DMS114 treated with DMSO at 0.1 percent for 48 hours (cell line): ENCODE measurements at regions not wholly inside any gene's neighbourhood (a gene's known extent, or its start where the extent isn't known, plus 50 kb on each side); places are given as distances from the start of the nearest gene placed in this dataset.
A peak's percentile ranks its signal among the peaks of the same experiment; 100 is the strongest.

Source experiments
- DNase-seq: peaks from one replicate; lab custom pipeline; 2025; ENCODE audit not compliant: unreplicated experiment; lab: John Stamatoyannopoulos, UW

DNA sequence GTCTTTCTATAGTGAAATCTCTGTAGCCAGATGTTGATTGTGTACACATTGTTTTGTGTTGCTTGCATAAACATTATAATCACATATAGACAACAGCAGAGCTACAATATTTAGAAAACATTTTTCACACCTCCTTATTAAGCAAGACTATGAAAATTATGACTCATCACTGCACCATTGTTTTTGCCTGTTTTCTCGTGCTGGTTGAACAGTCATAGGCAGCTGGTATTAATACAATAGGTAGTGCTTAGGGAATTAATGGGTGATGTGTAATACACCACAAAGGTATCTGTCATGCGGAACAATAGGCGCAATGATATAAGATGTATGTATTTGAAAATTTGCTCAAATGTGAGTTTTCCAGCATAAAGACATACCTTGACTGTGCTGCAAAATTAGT, 449.3 kb downstream of the FOXG1 start:
- no peak for DNase-seq

DNA sequence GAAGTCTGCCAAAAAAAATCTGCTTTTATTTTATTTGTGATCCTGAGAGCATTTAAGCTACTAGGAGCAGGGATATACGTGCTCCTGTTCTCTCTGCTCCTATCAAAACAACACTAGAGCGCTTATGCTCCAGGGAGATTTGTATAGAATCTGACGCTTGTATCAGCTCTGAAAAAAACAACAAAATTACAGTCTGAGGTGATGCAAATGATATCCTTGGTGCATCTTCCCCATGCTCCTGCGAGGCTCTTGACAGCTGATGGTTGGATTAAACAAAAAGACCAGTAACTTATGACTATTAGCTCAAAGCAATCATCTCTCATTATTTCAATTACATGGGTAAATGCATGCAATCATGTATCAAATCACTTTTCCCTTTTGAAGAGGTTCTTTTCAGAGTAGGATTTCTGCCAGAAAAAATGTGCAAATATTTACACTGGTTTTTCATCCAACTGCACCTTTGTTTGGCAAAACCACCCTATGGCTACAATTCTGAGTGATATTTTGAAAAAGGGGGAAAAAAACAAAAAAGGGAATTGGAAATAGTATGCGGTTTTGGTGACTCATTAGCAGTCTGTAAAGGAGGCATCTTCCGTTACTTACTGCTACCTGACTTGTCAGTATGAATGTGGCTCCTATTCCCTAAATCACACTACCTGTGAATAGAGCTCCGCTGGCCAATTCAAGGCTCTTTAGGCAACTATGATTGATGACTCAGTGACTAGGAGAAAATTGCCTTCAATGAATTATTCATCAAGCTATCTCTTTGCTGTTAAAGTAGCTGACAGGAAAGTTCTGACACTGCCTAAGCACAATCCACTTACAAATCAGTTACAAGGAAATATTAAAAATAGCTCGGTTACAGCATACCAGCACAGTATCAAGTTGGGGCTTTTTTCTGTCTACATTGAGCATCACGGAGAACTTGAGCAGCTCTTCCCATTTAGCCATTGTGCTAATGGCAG, 450.0 kb downstream of the FOXG1 start:
- no peak for DNase-seq

DNA sequence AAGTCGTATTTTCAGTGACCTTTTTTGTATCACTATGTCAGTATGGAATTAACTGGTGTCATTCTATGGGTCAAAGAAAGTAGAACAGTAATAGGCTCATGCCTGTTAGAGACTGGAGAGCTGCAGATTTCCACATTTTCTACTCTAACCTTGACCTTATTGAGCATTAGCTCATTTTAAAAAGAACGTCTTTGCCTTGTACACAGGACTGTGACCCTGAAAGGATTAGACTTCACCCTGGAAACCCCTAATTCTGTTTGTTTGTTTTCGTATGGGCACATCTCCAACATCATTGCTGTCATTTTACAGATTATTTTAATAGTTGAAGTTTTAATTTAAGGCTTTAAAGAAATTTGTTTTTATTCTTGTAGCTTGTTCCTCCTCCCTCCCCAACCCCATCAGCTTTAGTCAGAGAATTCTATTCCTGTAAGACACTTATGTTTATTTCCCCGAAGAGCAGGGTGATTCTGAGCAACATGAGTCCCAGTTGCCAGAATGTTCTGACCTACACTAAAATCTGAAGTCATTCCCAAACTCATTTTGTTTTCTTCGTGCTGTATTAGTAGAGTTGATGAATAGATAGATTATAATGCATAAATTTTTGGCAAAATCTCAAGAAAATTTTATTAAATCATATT, 451.3 kb downstream of the FOXG1 start:
- no peak for DNase-seq

DNA sequence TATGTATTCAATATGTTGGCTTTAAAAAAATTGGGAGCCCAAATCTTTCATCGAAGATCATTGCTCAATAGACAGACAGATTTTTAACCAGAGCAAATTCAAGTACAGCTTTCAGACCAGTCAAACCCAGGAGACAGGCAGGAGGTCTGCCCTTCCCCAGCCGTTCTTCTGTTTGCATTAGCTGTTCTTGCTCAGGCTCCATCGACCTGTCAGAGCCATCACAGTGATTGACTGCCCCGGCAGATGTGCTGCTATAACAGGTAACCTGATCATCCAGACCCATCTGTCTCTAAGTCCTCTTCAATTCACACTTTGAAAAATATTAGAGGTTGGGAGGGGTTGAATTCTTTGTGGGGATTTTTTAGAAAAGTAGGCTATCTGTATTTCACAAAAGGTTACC, 453.5 kb downstream of the FOXG1 start:
- DNase-seq = no peak

DNA sequence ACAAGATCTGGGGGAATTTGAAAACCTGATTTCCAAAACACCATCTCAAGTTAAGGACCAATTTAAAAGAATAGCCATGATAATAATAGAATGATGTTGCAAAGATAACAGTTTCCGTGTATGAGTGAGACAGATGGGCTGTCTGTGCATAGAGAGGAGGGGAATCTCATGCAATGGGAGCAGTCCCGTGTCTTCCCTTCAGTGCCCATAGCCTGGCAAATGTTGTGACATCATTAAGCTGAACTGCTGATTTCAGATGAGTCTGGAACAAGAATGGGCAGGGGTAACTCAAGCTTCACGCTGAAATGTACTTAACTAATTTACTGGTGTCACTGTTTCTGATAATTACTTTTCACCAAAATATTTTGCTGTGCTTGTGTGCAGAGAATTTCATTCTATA, 454.0 kb downstream of the FOXG1 start:
- no peak for DNase-seq

DNA sequence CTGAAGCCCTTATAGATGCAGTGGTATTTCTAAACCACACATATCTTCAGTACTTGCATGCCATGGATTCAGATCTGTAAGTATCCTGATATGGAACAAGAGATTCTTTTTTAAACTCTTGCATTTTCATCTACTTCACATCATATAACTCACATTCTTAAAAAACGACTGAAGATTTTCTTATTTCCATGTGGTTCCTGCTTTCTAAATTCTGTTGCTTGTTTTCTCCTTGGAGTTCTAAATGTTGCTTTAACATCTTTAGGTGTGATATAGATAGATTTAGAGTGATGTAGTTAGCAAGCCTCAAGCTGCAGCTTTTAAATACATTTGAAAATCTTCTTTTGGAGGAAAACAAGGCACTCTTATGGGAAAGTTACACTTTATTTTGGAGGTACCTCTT, 455.4 kb downstream of the FOXG1 start:
- no peak for DNase-seq

DNA sequence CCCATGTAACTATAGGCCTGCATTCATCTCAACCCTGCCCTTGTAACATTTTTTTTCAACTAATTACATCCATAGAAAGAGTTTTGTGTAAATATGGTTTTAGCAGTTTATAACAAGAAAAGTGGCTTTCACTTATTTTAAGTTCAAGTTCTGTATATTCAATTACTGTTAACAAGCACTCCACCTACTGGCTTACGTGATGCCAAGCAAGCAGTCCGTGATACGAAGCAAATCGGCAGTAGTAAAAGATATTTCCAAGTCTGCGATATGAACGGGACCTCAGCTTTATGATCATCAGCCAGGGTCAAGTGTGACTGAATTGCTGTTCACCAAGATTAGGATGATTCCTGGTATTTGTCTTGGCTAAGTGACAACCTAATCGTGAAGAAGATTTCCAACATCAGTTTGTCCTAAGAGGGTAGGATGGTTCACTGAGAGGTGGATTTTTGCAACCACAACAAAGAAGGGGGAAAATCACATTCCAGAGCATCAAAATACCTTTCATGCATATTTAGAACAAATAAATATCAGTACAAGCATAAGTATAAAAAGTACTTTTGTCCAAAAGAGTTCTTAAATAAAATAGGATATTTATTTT, 456.2 kb downstream of the FOXG1 start:
- DNase-seq = peak; percentile 29

DNA sequence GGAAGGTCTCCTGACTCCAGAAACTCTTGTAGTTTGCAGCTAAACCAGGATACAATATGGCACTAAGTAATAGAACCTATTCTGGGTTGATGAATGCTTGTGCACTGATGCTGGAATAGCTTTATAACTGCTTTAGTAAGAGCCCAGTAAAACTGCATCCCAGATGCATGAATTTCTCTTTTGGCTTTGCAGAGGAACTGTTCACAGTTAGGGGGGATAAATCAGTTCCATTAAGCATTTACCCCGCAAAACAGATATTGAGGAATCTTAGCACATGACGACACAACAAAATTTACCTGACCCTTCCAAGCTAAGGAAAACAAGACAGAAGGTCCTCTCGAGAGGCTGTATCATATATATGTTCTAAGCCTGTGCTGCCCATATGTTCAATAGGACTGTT, 457.4 kb downstream of the FOXG1 start:
- no peak for DNase-seq

DNA sequence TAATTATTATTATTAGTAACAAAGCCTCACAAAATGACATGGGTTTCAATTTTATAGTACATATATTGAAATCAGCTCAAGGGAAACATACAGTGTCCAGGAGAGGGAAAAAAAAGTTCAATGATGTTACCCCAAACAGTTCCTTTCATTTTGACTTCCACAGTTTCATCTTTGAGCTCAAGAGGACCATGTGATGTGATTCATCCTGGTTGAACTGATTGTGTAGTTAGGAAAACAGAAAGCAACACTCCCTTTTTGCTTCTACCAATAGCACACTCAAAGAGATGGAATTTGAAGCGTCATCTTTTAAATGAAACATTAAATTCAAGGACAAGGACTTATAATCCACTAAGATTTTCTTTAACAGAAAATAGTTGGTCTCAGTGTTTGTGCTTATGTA, 461.0 kb downstream of the FOXG1 start:
- no peak for DNase-seq

DNA sequence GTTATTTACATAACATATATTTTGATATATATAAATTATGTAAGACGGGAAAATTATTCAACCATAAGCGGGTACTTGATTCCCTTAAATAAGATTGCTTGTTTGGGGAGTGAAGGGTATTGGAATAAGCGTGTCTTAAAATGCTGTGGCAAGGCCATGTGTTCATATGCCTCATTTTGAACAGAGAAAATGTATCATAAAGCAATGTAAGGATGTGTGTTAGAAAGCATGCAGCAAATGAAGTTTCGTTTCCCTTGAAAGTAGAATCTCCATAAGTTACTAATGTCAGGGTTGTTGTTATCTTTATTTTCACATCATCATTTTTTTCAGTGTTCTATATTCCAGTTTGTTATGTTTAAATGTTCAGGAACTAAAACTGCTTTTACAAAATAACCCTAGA, 465.6 kb downstream of the FOXG1 start:
- DNase-seq = no peak

DNA sequence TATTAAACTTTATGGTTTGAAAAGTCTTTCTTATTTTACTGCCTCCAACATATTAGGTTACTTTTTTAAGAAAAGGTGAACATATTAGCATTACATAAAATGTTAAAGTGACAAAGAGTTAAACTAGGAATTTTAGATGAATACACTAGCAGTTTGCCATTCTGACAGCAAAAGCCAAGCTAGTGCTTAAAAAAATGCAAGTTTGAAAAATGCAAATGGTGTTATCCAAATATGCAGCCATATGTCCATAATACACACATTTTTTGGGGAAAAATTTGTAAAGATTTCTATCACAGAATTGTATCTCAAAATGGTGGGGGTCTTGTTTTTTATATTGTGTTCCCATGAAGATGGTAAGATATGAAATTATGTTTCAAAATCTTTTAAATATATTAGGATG, 466.1 kb downstream of the FOXG1 start:
- DNase-seq = no peak

DNA sequence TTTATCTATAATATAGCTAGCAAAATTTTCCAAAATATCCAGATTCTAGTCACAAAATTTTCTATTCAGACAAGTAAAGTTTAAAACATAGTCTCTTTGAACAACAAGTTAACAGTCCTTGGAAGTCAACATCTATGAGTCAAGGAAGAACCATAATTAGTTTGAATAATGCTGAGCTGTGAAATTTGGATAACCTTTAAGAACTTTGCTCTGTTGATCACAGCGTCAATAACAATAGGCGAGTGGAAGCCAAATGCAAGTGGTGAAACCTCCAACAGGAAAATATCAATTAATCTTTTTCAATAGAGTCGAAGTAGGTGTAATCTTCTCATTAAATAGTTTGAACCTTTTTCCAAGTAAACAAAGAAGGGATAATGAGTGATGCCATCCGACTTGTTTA, 466.6 kb downstream of the FOXG1 start:
- no peak for DNase-seq

DNA sequence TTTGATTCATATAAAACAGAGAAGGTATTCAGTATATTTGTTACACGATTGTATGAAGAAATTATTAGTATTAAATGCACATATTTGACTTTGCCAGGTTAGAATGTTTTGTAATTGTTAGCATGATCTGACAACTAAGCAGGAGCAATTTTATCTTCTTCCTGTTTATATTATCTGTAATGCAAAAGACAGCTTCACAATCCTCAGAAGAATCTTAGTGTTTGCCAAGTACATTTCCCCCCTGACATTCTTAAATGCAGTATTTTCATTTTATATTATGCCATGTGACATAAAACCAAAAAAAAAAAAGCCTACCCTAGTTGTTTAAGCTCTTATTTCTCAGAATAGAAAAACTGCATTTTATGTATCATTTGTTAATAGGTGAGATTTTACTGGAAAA, 469.4 kb downstream of the FOXG1 start:
- no peak for DNase-seq

DNA sequence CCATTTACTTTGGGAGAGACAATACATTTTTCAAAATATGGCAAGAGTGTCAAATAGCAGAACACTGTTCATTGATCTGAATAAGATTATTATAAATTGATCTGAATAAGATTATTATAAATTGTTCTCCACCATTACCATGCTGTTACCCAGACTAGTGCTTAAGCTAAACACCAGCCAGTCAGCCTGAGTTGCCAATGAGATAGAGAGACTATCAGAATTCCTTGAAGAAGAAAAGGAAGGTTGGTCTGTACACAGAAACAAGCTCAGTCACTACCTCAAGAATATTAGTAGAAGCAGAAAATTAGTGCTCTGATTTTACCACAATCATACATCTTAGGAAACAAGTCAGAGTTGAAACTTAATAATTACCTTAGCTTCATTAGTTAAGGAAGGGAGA, 469.8 kb downstream of the FOXG1 start:
- DNase-seq = no peak

DNA sequence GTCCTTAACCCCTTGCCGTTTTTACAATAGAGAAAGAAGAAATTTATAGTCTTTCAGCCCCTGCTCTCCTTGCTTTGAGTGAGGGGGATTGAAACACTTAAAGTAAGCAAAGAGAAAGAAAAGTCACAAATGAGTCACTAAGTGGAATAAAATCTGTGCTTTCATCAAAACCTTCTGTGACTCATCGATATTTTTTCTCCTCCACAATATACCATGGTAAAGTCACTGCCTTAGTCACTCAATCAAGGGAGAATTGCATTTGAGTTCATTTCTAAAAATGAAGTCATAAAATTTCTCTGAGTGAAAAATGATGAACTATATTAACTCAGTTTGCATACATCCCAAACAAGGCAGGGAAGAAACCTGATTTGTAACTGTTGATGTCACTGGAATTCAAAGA, 470.3 kb downstream of the FOXG1 start:
- DNase-seq = no peak

DNA sequence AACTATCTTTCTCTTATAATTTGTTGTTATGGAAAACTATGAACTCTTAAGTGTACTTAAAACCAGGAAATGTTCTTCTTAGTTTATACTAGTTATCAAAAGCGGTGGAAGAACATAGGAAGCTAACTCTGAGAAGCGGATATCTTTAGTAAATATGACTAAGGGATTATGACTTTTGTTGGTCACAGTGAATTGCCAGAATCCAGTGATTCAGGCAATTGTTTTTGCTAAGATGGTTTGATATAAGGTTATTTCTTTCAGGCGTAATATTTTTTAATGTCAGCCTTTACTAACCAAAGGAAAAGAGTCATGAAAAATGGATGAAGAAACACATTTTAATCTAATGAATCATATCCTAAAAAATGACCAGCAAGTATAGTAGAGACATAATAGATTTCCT, 473.5 kb downstream of the FOXG1 start:
- DNase-seq = no peak

DNA sequence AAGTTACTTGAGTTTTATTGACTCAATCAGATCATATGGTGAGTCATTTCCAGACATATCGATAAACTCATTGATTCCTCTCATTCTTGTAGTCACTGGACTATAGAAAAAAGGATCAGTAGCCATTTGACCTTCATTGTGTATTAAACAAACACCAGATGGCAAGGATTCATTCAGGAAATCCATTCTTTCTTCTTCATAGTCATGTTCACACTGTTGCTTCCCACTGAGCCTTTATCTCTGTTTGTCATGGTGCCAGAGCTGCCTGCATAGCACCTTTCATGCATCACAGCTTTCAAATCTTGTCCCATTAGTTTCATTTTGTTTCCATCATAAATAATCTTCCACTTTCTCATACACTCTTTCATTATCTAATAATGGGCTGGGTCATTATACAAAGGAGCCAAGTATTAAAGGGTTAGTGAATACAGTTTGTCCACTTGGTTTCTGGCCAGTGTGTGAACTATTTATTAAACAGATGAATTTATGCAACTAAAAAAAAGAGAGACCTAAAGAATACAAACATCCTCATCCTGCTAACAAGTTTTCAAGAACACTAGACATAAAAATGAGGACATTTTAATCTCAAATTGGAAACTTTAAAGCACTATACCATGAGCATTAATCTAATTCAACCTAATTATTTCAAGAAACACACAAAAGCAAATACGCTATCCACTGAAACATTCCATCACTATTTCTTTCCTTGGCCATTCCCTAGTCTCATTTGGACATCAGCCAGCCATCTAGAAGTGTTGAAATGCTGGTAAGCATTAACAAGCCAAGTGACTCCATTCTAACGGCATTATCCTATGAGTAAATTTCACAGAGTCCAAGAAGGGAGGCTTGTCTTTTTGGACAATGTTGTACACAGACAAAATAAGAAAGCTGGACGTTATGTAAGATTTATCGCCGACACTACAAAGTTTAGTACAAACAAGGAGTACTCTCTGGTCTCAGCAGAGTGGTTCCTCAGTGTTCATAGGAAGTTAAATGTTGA, 476.5 kb downstream of the FOXG1 start:
- DNase-seq = no peak

DNA sequence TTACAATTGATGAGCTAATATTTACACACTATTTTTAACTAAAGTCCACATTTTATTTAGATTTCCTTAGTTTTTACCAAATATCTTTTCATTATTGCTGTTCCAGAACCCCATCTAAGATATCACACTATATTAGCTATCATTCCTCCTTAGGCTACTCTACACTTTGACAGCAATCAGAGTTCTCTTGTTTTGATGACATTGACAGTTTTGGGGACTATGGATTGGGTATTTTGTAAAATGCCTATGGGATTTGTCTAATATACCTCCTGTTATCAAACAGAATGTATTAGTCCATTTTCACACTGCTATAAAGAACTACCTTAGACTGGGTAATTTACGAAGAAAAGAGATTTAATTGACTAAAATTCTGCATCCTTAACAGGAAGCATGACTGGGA, 489.1 kb downstream of the FOXG1 start:
- no peak for DNase-seq

DNA sequence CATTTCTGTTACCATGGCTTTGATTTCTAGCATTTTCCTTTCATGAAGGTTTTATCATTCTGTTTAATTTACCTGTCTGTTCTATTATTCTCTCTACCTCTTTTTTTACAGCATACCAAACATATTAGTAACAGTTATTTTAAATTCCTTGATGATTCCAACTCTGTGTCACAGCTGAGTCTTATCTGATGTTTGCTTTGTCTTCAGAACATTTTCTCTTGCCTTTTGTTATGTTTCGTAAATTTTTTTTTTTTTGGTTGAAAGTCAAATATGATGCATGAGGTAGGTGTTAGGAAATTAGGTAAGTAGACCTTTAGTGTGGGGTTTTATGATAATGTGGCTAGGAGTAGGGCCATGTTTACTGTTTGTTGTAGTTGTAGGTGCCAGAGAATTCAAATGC, 496.4 kb downstream of the FOXG1 start:
- no peak for DNase-seq

DNA sequence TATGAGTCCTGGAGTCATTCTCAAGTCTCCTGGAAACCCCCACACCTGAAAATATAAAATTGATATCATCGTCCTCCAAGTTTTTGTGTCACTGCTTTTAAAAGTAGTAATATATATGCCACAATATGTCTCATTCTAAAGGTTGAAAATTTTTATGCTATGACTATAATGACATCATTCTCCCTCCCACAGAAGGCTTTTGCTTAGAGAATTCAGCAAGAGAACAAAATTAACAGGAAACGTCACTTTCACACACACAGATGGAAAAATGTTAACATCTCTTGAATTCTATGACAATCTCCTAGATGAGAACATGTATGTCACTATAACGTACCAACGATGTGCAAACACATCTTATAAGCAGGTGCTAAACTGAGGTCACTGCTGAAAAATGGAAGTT, 498.3 kb downstream of the FOXG1 start:
- no peak for DNase-seq

DNA sequence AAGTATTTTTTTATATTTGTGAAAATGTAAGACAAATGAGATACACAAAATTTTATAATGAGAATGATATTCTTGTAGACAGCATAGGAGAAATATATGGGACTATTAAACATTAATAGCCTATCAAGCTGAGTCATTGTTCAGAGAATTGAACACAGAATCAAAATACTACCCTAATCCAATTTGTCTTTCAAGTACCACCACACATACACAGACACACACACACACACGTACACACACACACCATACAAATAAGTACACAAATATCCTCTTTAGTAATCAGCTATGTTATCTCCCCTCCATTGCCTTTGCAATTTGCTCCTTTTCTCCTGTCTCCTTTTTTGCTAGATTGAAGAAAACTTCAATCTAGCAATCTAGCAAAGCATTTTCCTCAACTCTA, 499.3 kb downstream of the FOXG1 start:
- DNase-seq = no peak
